ENCODE measurements at regions not wholly inside any gene's neighbourhood (a gene's known extent, or its start where the extent isn't known, plus 50 kb on each side); places are given as distances from the start of the nearest gene placed in this dataset.

DNA sequence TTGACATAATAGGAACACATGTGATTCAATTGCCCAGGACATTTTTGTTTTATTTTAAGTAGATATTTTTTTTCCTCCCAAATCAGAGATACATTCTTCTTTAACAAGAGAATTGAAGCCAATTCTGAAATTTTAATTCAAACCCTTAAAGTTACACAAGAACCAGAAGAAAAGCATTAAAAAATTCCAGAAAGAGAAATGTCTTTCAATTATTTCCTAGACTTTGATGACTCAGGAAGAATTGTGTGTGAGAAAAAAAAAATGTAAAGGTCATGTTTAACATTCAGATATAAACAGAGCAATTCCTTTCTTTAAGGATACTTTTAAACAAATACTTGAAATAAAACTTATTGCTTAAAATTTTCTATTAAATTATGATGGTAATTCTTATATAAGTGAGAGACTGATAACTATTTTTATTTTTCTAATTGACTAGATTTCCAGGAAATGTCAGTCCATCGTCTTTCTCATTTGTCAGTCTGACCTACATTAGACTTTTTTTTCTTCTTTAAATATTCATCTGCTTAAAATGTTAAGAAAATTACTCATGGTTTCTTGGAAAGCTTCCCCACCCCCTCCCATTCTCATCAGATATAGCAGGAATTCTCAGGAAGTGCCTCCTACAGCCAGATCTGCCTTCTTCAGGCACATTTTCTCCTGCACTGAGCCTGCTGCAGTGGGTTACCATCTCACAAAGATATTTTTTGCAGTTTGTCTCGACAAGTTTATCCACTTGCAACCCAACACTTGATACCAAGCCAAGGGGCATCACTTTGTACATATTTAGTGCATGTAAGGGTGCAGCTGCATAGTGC lies 261.8 kb upstream of the CBLB start:
- TF ChIP-seq, protein P1, sequence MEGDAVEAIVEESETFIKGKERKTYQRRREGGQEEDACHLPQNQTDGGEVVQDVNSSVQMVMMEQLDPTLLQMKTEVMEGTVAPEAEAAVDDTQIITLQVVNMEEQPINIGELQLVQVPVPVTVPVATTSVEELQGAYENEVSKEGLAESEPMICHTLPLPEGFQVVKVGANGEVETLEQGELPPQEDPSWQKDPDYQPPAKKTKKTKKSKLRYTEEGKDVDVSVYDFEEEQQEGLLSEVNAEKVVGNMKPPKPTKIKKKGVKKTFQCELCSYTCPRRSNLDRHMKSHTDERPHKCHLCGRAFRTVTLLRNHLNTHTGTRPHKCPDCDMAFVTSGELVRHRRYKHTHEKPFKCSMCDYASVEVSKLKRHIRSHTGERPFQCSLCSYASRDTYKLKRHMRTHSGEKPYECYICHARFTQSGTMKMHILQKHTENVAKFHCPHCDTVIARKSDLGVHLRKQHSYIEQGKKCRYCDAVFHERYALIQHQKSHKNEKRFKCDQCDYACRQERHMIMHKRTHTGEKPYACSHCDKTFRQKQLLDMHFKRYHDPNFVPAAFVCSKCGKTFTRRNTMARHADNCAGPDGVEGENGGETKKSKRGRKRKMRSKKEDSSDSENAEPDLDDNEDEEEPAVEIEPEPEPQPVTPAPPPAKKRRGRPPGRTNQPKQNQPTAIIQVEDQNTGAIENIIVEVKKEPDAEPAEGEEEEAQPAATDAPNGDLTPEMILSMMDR (IDR thresholded peaks at IDR 0.05): no peak
- TF ChIP-seq POLR2A (IDR thresholded peaks at IDR 0.05): no peak

Measured in body of pancreas (tissue), 4 donors.